ENCODE measurements at regions not wholly inside any gene's neighbourhood (a gene's known extent, or its start where the extent isn't known, plus 50 kb on each side); places are given as distances from the start of the nearest gene placed in this dataset.
"Not testable (repeated sequence)": the region's sequence is repeated elsewhere in the genome, so short reads cannot be mapped to it uniquely, and the experiment has no call there.

- Mint-ChIP-seq H3K4me1 (no peaks in the 10 kb centered on the region), H3K27me3 (peaks cover 8% of the 10 kb centered on the region), H3K9me3 (peaks cover under 1% of the 10 kb centered on the region), H3K36me3 (no peaks in the 10 kb centered on the region), H3K4me3 (no peak overlapping the region), H3K27ac (no peak overlapping the region)
- ATAC-seq: peak; percentile 40
Measured at GRCh38 chr18:22691946-22692710, 241.0 kb upstream of the RBBP8 start.

GRCh38 chr18:22694954-22695353 is 238.2 kb upstream of the RBBP8 start:
- Mint-ChIP-seq H3K4me1 (no peaks in the 10 kb centered on the region), H3K4me3 (no peak overlapping the region), H3K27me3 (peaks cover 8% of the 10 kb centered on the region), H3K9me3 (no peaks in the 10 kb centered on the region), H3K27ac (no peak overlapping the region), H3K36me3 (no peaks in the 10 kb centered on the region)
- no peak for ATAC-seq

- Mint-ChIP-seq H3K27me3 (peaks cover 8% of the 10 kb centered on the region), H3K27ac (no peak overlapping the region), H3K9me3 (no peaks in the 10 kb centered on the region), H3K36me3 (no peaks in the 10 kb centered on the region), H3K4me1 (no peaks in the 10 kb centered on the region), H3K4me3 (no peak overlapping the region)
- ATAC-seq: no peak
Measured at GRCh38 chr18:22695674-22696073, 237.5 kb upstream of the RBBP8 start.

GRCh38 chr18:22697561-22697960 is 235.6 kb upstream of the RBBP8 start:
- no peaks in the 10 kb centered on the region for H3K9me3 Mint-ChIP-seq
- no peaks in the 10 kb centered on the region for H3K36me3 Mint-ChIP-seq
- H3K27me3 Mint-ChIP-seq: peaks cover 8% of the 10 kb centered on the region
- ATAC-seq: no peak
- no peaks in the 10 kb centered on the region for H3K4me1 Mint-ChIP-seq
- no peak overlapping the region for H3K27ac Mint-ChIP-seq
- H3K4me3 Mint-ChIP-seq: no peak overlapping the region

GRCh38 chr18:22698711-22699110 is 234.4 kb upstream of the RBBP8 start:
- peaks cover 8% of the 10 kb centered on the region for H3K27me3 Mint-ChIP-seq
- no peaks in the 10 kb centered on the region for H3K9me3 Mint-ChIP-seq
- H3K4me3 Mint-ChIP-seq: no peak overlapping the region
- no peaks in the 10 kb centered on the region for H3K4me1 Mint-ChIP-seq
- no peak overlapping the region for H3K27ac Mint-ChIP-seq
- ATAC-seq: no peak
- H3K36me3 Mint-ChIP-seq: no peaks in the 10 kb centered on the region

- no peaks in the 10 kb centered on the region for H3K9me3 Mint-ChIP-seq
- ATAC-seq: no peak
- no peak overlapping the region for H3K27ac Mint-ChIP-seq
- no peak overlapping the region for H3K4me3 Mint-ChIP-seq
- no peaks in the 10 kb centered on the region for H3K27me3 Mint-ChIP-seq
- H3K36me3 Mint-ChIP-seq: no peaks in the 10 kb centered on the region
- no peaks in the 10 kb centered on the region for H3K4me1 Mint-ChIP-seq
Measured at GRCh38 chr18:22699629-22700028, 233.5 kb upstream of the RBBP8 start.

GRCh38 chr18:22700920-22701319 is 232.2 kb upstream of the RBBP8 start:
- Mint-ChIP-seq H3K36me3 (no peaks in the 10 kb centered on the region), H3K4me1 (no peaks in the 10 kb centered on the region), H3K9me3 (peaks cover 1% of the 10 kb centered on the region), H3K27me3 (no peaks in the 10 kb centered on the region), H3K4me3 (no peak overlapping the region), H3K27ac (no peak overlapping the region)
- ATAC-seq: no peak

GRCh38 chr18:22701326-22701725 is 231.8 kb upstream of the RBBP8 start:
- Mint-ChIP-seq H3K27me3 (no peaks in the 10 kb centered on the region), H3K4me3 (no peak overlapping the region), H3K9me3 (peaks cover 4% of the 10 kb centered on the region), H3K36me3 (no peaks in the 10 kb centered on the region), H3K27ac (no peak overlapping the region), H3K4me1 (no peaks in the 10 kb centered on the region)
- no peak for ATAC-seq

GRCh38 chr18:22701795-22702194 is 231.3 kb upstream of the RBBP8 start:
- peaks cover 4% of the 10 kb centered on the region for H3K9me3 Mint-ChIP-seq
- no peaks in the 10 kb centered on the region for H3K27me3 Mint-ChIP-seq
- no peak overlapping the region for H3K4me3 Mint-ChIP-seq
- H3K4me1 Mint-ChIP-seq: no peaks in the 10 kb centered on the region
- no peak for ATAC-seq
- no peak overlapping the region for H3K27ac Mint-ChIP-seq
- H3K36me3 Mint-ChIP-seq: no peaks in the 10 kb centered on the region

- ATAC-seq: no peak
- H3K27me3 Mint-ChIP-seq: no peaks in the 10 kb centered on the region
- no peaks in the 10 kb centered on the region for H3K36me3 Mint-ChIP-seq
- H3K4me1 Mint-ChIP-seq: no peaks in the 10 kb centered on the region
- no peak overlapping the region for H3K27ac Mint-ChIP-seq
- peaks cover 4% of the 10 kb centered on the region for H3K9me3 Mint-ChIP-seq
- H3K4me3 Mint-ChIP-seq: no peak overlapping the region
Measured at GRCh38 chr18:22702806-22703205, 230.3 kb upstream of the RBBP8 start.

- no peaks in the 10 kb centered on the region for H3K4me1 Mint-ChIP-seq
- peaks cover 4% of the 10 kb centered on the region for H3K9me3 Mint-ChIP-seq
- no peaks in the 10 kb centered on the region for H3K36me3 Mint-ChIP-seq
- H3K27ac Mint-ChIP-seq: no peak overlapping the region
- ATAC-seq: no peak
- no peak overlapping the region for H3K4me3 Mint-ChIP-seq
- H3K27me3 Mint-ChIP-seq: no peaks in the 10 kb centered on the region
Measured at GRCh38 chr18:22703883-22704585, 229.1 kb upstream of the RBBP8 start.

- Mint-ChIP-seq H3K27ac (no peak overlapping the region), H3K4me1 (no peaks in the 10 kb centered on the region), H3K27me3 (no peaks in the 10 kb centered on the region), H3K36me3 (no peaks in the 10 kb centered on the region), H3K4me3 (no peak overlapping the region), H3K9me3 (peaks cover 4% of the 10 kb centered on the region)
- ATAC-seq: no peak
Measured at GRCh38 chr18:22704586-22704918, 228.6 kb upstream of the RBBP8 start.

- H3K4me1 Mint-ChIP-seq: no peaks in the 10 kb centered on the region
- H3K36me3 Mint-ChIP-seq: no peaks in the 10 kb centered on the region
- H3K27ac Mint-ChIP-seq: no peak overlapping the region
- H3K27me3 Mint-ChIP-seq: no peaks in the 10 kb centered on the region
- no peak overlapping the region for H3K4me3 Mint-ChIP-seq
- no peak for ATAC-seq
- H3K9me3 Mint-ChIP-seq: peaks cover 4% of the 10 kb centered on the region
Measured at GRCh38 chr18:22705328-22705727, 227.8 kb upstream of the RBBP8 start.

GRCh38 chr18:22706025-22706424 is 227.1 kb upstream of the RBBP8 start:
- H3K36me3 Mint-ChIP-seq, H3K27me3 Mint-ChIP-seq, H3K27ac Mint-ChIP-seq, H3K4me1 Mint-ChIP-seq, ATAC-seq, H3K4me3 Mint-ChIP-seq, H3K9me3 Mint-ChIP-seq: not testable (repeated sequence)

GRCh38 chr18:22709288-22710060 is 223.7 kb upstream of the RBBP8 start:
- no peak overlapping the region for H3K27ac Mint-ChIP-seq
- H3K4me1 Mint-ChIP-seq: no peaks in the 10 kb centered on the region
- ATAC-seq: no peak
- H3K4me3 Mint-ChIP-seq: no peak overlapping the region
- H3K9me3 Mint-ChIP-seq: peaks cover 4% of the 10 kb centered on the region
- no peaks in the 10 kb centered on the region for H3K36me3 Mint-ChIP-seq
- no peaks in the 10 kb centered on the region for H3K27me3 Mint-ChIP-seq
